Epithelial cell of esophagus (primary cell): ENCODE measurements at regions not wholly inside any gene's neighbourhood (a gene's known extent, or its start where the extent isn't known, plus 50 kb on each side); places are given as distances from the start of the nearest gene placed in this dataset.
A peak's percentile ranks its signal among the peaks of the same experiment; 100 is the strongest.

Experiments used
- DNase-seq: peaks from one replicate; pipeline ENCODE4 v3.0.0; 2010; ENCODE audit warnings: low read depth
- H3K4me3 ChIP-seq: 2 replicates; pipeline ENCODE4 v1.5.1; 2011; ENCODE audit warnings: mild to moderate bottlenecking, low read length, control low read depth
- CTCF ChIP-seq: IDR thresholded peaks from 2 replicates; pipeline ENCODE4 v1.5.1; 2011; ENCODE audit warnings: low read depth, mild to moderate bottlenecking, low read length, control low read depth, inconsistent platforms; ENCODE audit not compliant: insufficient read depth; ENCODE audit errors: missing control alignments

- TF ChIP-seq CTCF, result no peak
- DNase-seq, result no peak
- no peak overlapping the region for H3K4me3 ChIP-seq
Observed at GRCh38 chr4:146099585-146099984, 75.9 kb upstream of the LSM6 start.

GRCh38 chr4:146098978-146099377, 76.5 kb upstream of the LSM6 start:
- H3K4me3 ChIP-seq, result no peak overlapping the region
- no peak for DNase-seq
- TF ChIP-seq CTCF, result no peak

GRCh38 chr4:146098397-146098796, 77.1 kb upstream of the LSM6 start:
- H3K4me3 ChIP-seq, result no peak overlapping the region
- no peak for TF ChIP-seq CTCF
- DNase-seq, result no peak

GRCh38 chr4:146096371-146096770, 79.1 kb upstream of the LSM6 start:
- TF ChIP-seq CTCF, result no peak
- no peak for DNase-seq
- H3K4me3 ChIP-seq, result no peak overlapping the region

- TF ChIP-seq CTCF, result no peak
- H3K4me3 ChIP-seq, result no peak overlapping the region
- DNase-seq, result no peak
Observed at GRCh38 chr4:146095860-146096259, 79.7 kb upstream of the LSM6 start.

GRCh38 chr4:146095091-146095690, 80.3 kb upstream of the LSM6 start:
- peak; percentile 84 for TF ChIP-seq CTCF
- no peak overlapping the region for H3K4me3 ChIP-seq
- DNase-seq, result peak; percentile 78

- TF ChIP-seq CTCF, result no peak
Observed at GRCh38 chr4:146088690-146089089, 86.8 kb upstream of the LSM6 start.

More at GRCh38 chr4:146088690-146089089, 86.8 kb upstream of the LSM6 start:
- DNase-seq, result no peak
- H3K4me3 ChIP-seq, result no peak overlapping the region
